Fibroblast of lung (primary cell): ENCODE measurements at regions not wholly inside any gene's neighbourhood (a gene's known extent, or its start where the extent isn't known, plus 50 kb on each side); places are given as distances from the start of the nearest gene placed in this dataset.

Experiments used
- DNase-seq, 2 donors: peaks; one replicate each; pipeline versions ENCODE4 v3.0.0 to v3.0.0-alpha.2; 2010; ENCODE audit warnings: low read depth in 2 of 2
- H2AFZ ChIP-seq: 2 replicates; pipeline ENCODE4 v1.5.1; 2012; ENCODE audit warnings: low read length, control low read depth, inconsistent platforms
- H3K27ac ChIP-seq: 2 replicates; pipeline ENCODE4 v1.5.1; 2011; ENCODE audit warnings: low read length, control low read depth; ENCODE audit not compliant: insufficient read depth
- H3K27me3 ChIP-seq: 2 replicates; pipeline ENCODE4 v1.5.1; 2011; ENCODE audit warnings: mild to moderate bottlenecking, low read length; ENCODE audit not compliant: control insufficient read depth, insufficient read depth
- H3K36me3 ChIP-seq: 2 replicates; pipeline ENCODE4 v1.5.1; 2011; ENCODE audit warnings: low read length; ENCODE audit not compliant: control insufficient read depth, insufficient read depth
- H3K4me1 ChIP-seq: 2 replicates; pipeline ENCODE4 v1.5.1; 2011; ENCODE audit warnings: low read length; ENCODE audit not compliant: control insufficient read depth, insufficient read depth; ENCODE audit errors: extremely low read depth
- H3K4me2 ChIP-seq: 2 replicates; pipeline ENCODE4 v1.5.1; 2011; ENCODE audit warnings: low read length, control low read depth; ENCODE audit not compliant: insufficient read depth; ENCODE audit errors: extremely low read depth
- H3K4me3 ChIP-seq, 4 experiments: fragments of 200-600 bp in 1 of 4; sonication (generic) in 1 of 4; replicated peaks in 1 of 4; 2 replicates each; pipeline ENCODE4 v1.5.1; 2011 to 2016; ENCODE audit warnings: low read length in 4 of 4, low read depth in 3 of 4, mild to moderate bottlenecking in 3 of 4, control low read depth in 2 of 4, inconsistent platforms in 1 of 4, mixed read lengths in 1 of 4; ENCODE audit not compliant: insufficient read depth in 1 of 4; ENCODE audit errors: control extremely low read depth in 1 of 4
- H3K79me2 ChIP-seq: 2 replicates; pipeline ENCODE4 v1.5.1; 2012; ENCODE audit warnings: mild to moderate bottlenecking, low read length, inconsistent platforms; ENCODE audit not compliant: control insufficient read depth, insufficient read depth
- H3K9ac ChIP-seq: 2 replicates; pipeline ENCODE4 v1.5.1; 2011; ENCODE audit warnings: mild to moderate bottlenecking, low read length, control low read depth; ENCODE audit not compliant: insufficient read depth
- H3K9me3 ChIP-seq: 2 replicates; pipeline ENCODE4 v1.5.1; 2012; ENCODE audit warnings: low read depth, low read length; ENCODE audit not compliant: control insufficient read depth, insufficient read depth
- H4K20me1 ChIP-seq: 2 replicates; pipeline ENCODE4 v1.5.1; 2011; ENCODE audit warnings: low read length; ENCODE audit not compliant: control insufficient read depth, insufficient read depth; ENCODE audit errors: extremely low read depth
- EZH2 ChIP-seq: IDR thresholded peaks from 2 replicates; pipeline ENCODE4 v1.5.1; 2012; ENCODE audit warnings: low read length, control low read depth, mild to moderate bottlenecking; ENCODE audit errors: missing control alignments
- TF ChIP-seq, protein P1 (sequence below), 2 donors: IDR thresholded peaks in 1 of 2; conservative IDR thresholded peaks in 1 of 2; 1 replicate in 1 of 2; 2 replicates in 1 of 2; pipeline ENCODE4 v1.5.1; 2011 to 2012; ENCODE audit warnings: low read length in 2 of 2, control low read depth in 1 of 2, inconsistent platforms in 1 of 2, low read depth in 1 of 2, mild to moderate bottlenecking in 1 of 2

DNA sequence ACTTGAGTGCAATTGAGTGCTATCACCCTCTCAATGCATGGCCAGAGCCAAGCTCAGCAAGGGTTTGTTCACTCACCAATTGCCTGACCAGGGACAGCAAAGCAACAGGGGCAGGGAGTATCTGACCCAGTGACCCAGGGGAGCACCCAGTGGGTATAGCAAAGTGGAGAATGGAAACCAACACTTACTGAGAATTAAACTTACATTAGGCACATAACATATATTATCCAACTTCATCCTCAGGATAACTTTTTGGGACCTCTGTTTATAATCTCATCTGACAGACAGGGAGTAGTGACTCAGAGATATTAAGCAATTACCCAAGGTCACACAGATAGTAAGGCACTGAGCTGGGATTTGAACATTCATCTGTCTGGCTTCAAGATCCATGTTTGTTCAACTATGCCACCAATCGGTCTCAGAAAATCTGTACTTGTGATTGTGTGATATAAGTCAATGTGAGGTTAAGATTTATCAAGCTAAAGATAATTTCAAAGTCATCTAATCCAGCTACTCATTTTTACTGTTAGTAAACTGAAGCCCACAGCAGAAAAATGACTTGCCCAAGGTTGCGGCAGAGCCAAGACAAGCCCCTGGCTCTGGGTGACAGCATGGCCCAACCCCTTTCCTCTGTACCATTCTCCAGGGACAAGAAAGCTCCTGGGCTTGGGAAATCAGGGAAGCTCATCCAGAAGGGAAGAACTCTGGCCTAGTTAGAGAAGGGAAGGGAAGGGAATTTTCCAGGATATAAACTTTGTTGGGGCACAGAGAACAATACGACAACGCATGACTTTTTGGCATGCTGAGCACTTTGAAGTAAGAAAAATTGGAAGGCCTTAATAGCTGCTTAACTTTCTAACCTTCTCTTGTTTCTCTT, 138.0 kb upstream of the SMAD3 start:
- Histone ChIP-seq H4K20me1 (no peaks in the 10 kb centered on the region), H3K9ac (no peak overlapping the region), H3K79me2 (no peaks in the 10 kb centered on the region), H2AFZ (no peak overlapping the region), H3K27ac (no peak overlapping the region), H3K4me3 (no peak overlapping the region), H3K36me3 (no peaks in the 10 kb centered on the region), H3K4me1 (peaks cover 16% of the 10 kb centered on the region), H3K27me3 (no peaks in the 10 kb centered on the region), H3K9me3 (no peaks in the 10 kb centered on the region), H3K4me2 (no peak overlapping the region)
- TF ChIP-seq, protein P1, sequence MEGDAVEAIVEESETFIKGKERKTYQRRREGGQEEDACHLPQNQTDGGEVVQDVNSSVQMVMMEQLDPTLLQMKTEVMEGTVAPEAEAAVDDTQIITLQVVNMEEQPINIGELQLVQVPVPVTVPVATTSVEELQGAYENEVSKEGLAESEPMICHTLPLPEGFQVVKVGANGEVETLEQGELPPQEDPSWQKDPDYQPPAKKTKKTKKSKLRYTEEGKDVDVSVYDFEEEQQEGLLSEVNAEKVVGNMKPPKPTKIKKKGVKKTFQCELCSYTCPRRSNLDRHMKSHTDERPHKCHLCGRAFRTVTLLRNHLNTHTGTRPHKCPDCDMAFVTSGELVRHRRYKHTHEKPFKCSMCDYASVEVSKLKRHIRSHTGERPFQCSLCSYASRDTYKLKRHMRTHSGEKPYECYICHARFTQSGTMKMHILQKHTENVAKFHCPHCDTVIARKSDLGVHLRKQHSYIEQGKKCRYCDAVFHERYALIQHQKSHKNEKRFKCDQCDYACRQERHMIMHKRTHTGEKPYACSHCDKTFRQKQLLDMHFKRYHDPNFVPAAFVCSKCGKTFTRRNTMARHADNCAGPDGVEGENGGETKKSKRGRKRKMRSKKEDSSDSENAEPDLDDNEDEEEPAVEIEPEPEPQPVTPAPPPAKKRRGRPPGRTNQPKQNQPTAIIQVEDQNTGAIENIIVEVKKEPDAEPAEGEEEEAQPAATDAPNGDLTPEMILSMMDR (conservative IDR thresholded peaks at IDR 0.05 in 1 of 2, IDR thresholded peaks at IDR 0.05 in 1 of 2; ENCODE audit: low read depth in 1 of 2, low read length in 2 of 2), result no peak
- no peak for TF ChIP-seq EZH2
- DNase-seq, result no peak

- no peak overlapping the region for H3K9ac ChIP-seq
- H3K27me3 ChIP-seq, result no peaks in the 10 kb centered on the region
- no peaks in the 10 kb centered on the region for H4K20me1 ChIP-seq
- no peak overlapping the region for H2AFZ ChIP-seq
- no peak for DNase-seq
- H3K36me3 ChIP-seq, result no peaks in the 10 kb centered on the region
- no peak overlapping the region for H3K4me2 ChIP-seq
- no peaks in the 10 kb centered on the region for H3K9me3 ChIP-seq
- H3K4me1 ChIP-seq, result peaks cover 19% of the 10 kb centered on the region
- no peaks in the 10 kb centered on the region for H3K79me2 ChIP-seq
- no peak overlapping the region for H3K27ac ChIP-seq
- TF ChIP-seq, protein P1 (conservative IDR thresholded peaks at IDR 0.05 in 1 of 2, IDR thresholded peaks at IDR 0.05 in 1 of 2; ENCODE audit: low read depth in 1 of 2, low read length in 2 of 2), result no peak
- TF ChIP-seq EZH2, result no peak
- no peak overlapping the region for H3K4me3 ChIP-seq
Observed at GRCh38 chr15:66928101-66928500, 137.3 kb upstream of the SMAD3 start.

GRCh38 chr15:66928784-66929183, 136.6 kb upstream of the SMAD3 start:
- Histone ChIP-seq H3K4me1 (peaks cover 19% of the 10 kb centered on the region), H4K20me1 (no peaks in the 10 kb centered on the region), H3K4me2 (no peak overlapping the region)

More at GRCh38 chr15:66928784-66929183, 136.6 kb upstream of the SMAD3 start:
- Histone ChIP-seq H3K27me3 (no peaks in the 10 kb centered on the region), H2AFZ (no peak overlapping the region), H3K9me3 (no peaks in the 10 kb centered on the region), H3K4me3 (no peak overlapping the region), H3K9ac (no peak overlapping the region), H3K79me2 (no peaks in the 10 kb centered on the region), H3K36me3 (no peaks in the 10 kb centered on the region), H3K27ac (no peak overlapping the region)
- TF ChIP-seq, protein P1 (conservative IDR thresholded peaks at IDR 0.05 in 1 of 2, IDR thresholded peaks at IDR 0.05 in 1 of 2; ENCODE audit: low read depth in 1 of 2, low read length in 2 of 2), result no peak
- TF ChIP-seq EZH2, result no peak
- no peak for DNase-seq
